ENCODE measurements at regions not wholly inside any gene's neighbourhood (a gene's known extent, or its start where the extent isn't known, plus 50 kb on each side); places are given as distances from the start of the nearest gene placed in this dataset.

GRCh38 chr13:78862446-78862845, 203.5 kb upstream of the OBI1 start:
- TF ChIP-seq, protein P1, sequence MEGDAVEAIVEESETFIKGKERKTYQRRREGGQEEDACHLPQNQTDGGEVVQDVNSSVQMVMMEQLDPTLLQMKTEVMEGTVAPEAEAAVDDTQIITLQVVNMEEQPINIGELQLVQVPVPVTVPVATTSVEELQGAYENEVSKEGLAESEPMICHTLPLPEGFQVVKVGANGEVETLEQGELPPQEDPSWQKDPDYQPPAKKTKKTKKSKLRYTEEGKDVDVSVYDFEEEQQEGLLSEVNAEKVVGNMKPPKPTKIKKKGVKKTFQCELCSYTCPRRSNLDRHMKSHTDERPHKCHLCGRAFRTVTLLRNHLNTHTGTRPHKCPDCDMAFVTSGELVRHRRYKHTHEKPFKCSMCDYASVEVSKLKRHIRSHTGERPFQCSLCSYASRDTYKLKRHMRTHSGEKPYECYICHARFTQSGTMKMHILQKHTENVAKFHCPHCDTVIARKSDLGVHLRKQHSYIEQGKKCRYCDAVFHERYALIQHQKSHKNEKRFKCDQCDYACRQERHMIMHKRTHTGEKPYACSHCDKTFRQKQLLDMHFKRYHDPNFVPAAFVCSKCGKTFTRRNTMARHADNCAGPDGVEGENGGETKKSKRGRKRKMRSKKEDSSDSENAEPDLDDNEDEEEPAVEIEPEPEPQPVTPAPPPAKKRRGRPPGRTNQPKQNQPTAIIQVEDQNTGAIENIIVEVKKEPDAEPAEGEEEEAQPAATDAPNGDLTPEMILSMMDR (IDR thresholded peaks at IDR 0.05; ENCODE audit: poor library complexity, severe bottlenecking), result no peak
- H3K4me1 ChIP-seq (ENCODE audit: insufficient read depth, poor library complexity, severe bottlenecking), result no peaks in the 10 kb centered on the region
- no peaks in the 10 kb centered on the region for H3K27me3 ChIP-seq (ENCODE audit: insufficient read depth, poor library complexity, severe bottlenecking)
- H3K27ac ChIP-seq (ENCODE audit: poor library complexity, severe bottlenecking), result no peak overlapping the region
- no peak overlapping the region for H3K4me3 ChIP-seq (ENCODE audit: severe bottlenecking)
- H3K9me3 ChIP-seq (ENCODE audit: severe bottlenecking), result no peaks in the 10 kb centered on the region
- no peak for ATAC-seq (ENCODE audit: low read depth)
- no peaks in the 10 kb centered on the region for H3K36me3 ChIP-seq (ENCODE audit: low read depth)
- DNase-seq (ENCODE audit: low spot score), result no peak

DNA sequence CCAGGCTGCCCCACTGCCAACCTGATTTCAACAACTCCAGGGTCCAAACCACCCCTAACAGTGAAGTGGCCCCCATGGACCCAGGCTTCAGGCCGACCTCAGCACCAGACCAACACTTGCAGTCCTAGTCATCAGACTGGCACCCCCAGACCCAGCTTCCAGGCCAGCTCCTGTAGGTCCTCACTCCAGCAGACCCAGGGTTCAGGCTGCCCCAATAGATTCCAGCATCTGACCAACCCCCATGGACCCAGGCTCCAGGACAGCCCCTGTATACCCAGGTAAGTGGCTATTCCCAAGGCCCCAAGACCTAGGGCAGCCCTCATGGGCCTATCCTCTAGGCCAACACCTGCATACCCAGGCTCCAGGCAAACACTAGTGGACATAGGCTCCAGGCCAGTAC, 193.8 kb upstream of the OBI1 start:
- DNase-seq (ENCODE audit: low spot score) (no peak), ATAC-seq (ENCODE audit: low read depth) (no peak)
- H3K4me3 ChIP-seq (ENCODE audit: severe bottlenecking), result no peak overlapping the region
- H3K27ac ChIP-seq (ENCODE audit: poor library complexity, severe bottlenecking), result no peak overlapping the region
- H3K9me3 ChIP-seq (ENCODE audit: severe bottlenecking), result no peaks in the 10 kb centered on the region
- H3K36me3 ChIP-seq (ENCODE audit: low read depth), result no peaks in the 10 kb centered on the region
- TF ChIP-seq, protein P1 (IDR thresholded peaks at IDR 0.05; ENCODE audit: poor library complexity, severe bottlenecking), result no peak
- no peaks in the 10 kb centered on the region for H3K27me3 ChIP-seq (ENCODE audit: insufficient read depth, poor library complexity, severe bottlenecking)
- no peaks in the 10 kb centered on the region for H3K4me1 ChIP-seq (ENCODE audit: insufficient read depth, poor library complexity, severe bottlenecking)

GRCh38 chr13:78845656-78846365, 186.9 kb upstream of the OBI1 start:
- ATAC-seq (ENCODE audit: low read depth), result no peak
- H3K27ac ChIP-seq (ENCODE audit: poor library complexity, severe bottlenecking), result no peak overlapping the region
- H3K9me3 ChIP-seq (ENCODE audit: severe bottlenecking), result no peaks in the 10 kb centered on the region
- no peaks in the 10 kb centered on the region for H3K36me3 ChIP-seq (ENCODE audit: low read depth)
- no peaks in the 10 kb centered on the region for H3K27me3 ChIP-seq (ENCODE audit: insufficient read depth, poor library complexity, severe bottlenecking)
- no peak overlapping the region for H3K4me3 ChIP-seq (ENCODE audit: severe bottlenecking)
- TF ChIP-seq, protein P1 (IDR thresholded peaks at IDR 0.05; ENCODE audit: poor library complexity, severe bottlenecking), result no peak
- DNase-seq (ENCODE audit: low spot score), result no peak
- H3K4me1 ChIP-seq (ENCODE audit: insufficient read depth, poor library complexity, severe bottlenecking), result no peaks in the 10 kb centered on the region

DNA sequence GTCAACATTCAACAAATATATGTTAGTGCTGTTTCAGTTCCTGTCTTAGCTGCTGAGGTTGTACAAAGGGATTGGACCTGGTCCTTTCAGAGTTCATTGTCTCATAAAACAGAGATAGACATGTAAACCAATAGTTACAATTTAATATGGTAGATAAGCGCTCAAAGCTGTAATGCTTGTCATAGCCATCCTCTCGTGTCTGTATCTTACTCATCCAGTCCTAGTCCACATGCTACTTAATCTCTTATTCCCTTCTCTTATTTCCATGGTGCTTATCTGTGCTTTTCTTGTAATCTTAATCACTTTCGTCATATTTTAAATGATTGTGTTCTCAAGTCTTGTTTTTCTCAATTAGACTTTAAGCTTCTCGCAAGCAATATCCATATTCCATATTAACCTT, 185.2 kb upstream of the OBI1 start:
- DNase-seq (ENCODE audit: low spot score) (no peak), ATAC-seq (ENCODE audit: low read depth) (no peak)
- Histone ChIP-seq H3K4me1 (ENCODE audit: insufficient read depth, poor library complexity, severe bottlenecking) (no peaks in the 10 kb centered on the region), H3K36me3 (ENCODE audit: low read depth) (no peaks in the 10 kb centered on the region), H3K4me3 (ENCODE audit: severe bottlenecking) (no peak overlapping the region), H3K27me3 (ENCODE audit: insufficient read depth, poor library complexity, severe bottlenecking) (no peaks in the 10 kb centered on the region), H3K9me3 (ENCODE audit: severe bottlenecking) (no peaks in the 10 kb centered on the region), H3K27ac (ENCODE audit: poor library complexity, severe bottlenecking) (no peak overlapping the region)
- TF ChIP-seq, protein P1 (IDR thresholded peaks at IDR 0.05; ENCODE audit: poor library complexity, severe bottlenecking), result no peak

DNA sequence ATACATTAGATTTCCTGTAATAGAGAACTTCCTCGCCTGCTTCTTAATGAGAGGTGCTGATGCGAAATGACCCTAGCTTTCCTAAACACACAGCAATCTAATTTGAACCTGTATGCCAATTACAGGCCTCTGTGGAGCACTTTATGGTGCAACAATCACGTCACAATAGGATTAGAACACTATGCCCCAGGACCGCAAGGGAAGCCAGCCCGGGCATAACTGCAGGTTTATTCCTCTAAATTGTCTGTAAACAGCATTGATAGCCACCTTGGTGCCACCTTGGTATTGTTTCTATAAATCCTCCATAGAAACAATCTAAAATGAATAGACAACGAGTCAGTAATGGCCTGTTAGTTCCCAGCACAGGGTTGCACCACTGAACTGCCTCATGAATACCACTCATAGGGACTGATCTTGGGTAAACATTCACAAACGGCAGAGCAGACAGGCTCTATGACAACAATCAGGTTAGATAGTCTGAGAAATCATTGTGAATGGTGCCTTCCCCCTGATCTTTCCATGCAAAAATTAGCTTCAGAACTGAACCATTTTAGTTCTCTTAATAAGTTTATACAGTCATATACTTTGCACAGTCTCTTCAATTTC, 182.5 kb upstream of the OBI1 start:
- Histone ChIP-seq H3K27me3 (ENCODE audit: insufficient read depth, poor library complexity, severe bottlenecking) (no peaks in the 10 kb centered on the region), H3K4me3 (ENCODE audit: severe bottlenecking) (no peak overlapping the region), H3K4me1 (ENCODE audit: insufficient read depth, poor library complexity, severe bottlenecking) (no peaks in the 10 kb centered on the region), H3K9me3 (ENCODE audit: severe bottlenecking) (no peaks in the 10 kb centered on the region), H3K27ac (ENCODE audit: poor library complexity, severe bottlenecking) (no peak overlapping the region), H3K36me3 (ENCODE audit: low read depth) (no peaks in the 10 kb centered on the region)
- TF ChIP-seq, protein P1 (IDR thresholded peaks at IDR 0.05; ENCODE audit: poor library complexity, severe bottlenecking), result no peak
- DNase-seq (ENCODE audit: low spot score), result no peak
- ATAC-seq (ENCODE audit: low read depth), result no peak

Data from RWPE2 (cell line).